A673 (cell line): ENCODE measurements at regions not wholly inside any gene's neighbourhood (a gene's known extent, or its start where the extent isn't known, plus 50 kb on each side); places are given as distances from the start of the nearest gene placed in this dataset.

ENCODE experiments used
- BruUV-seq: library from RNA; stranded (reverse); fragments of 400-500 nt; replicated peaks from 2 replicates; lab custom pipeline; 2021; lab: Mats Ljungman, UMichigan
- CTCF ChIA-PET: fragments of 300-600 bp; sonication (Branson Sonifier 250); formaldehyde crosslinking; loops from one replicate; lab custom pipeline; 2022; ENCODE audit warnings: antibody characterized with exemption; lab: Charles Lee
- POLR2A ChIA-PET: fragments of 300-600 bp; sonication (Branson Sonifier 250); formaldehyde crosslinking; loops from one replicate; lab custom pipeline; 2022; ENCODE audit warnings: antibody characterized with exemption; ENCODE audit not compliant: low non-redundant PET; lab: Charles Lee
- DNase-seq: peaks from one replicate; pipeline ENCODE4 v3.0.0-alpha.2; 2015; ENCODE audit warnings: low spot score
- H3K27ac ChIP-seq: fragments of 200-600 bp; sonication (generic); 2 replicates; pipeline ENCODE4 v1.5.1; 2016; ENCODE audit warnings: mixed run types, low read depth, mild to moderate bottlenecking, mixed read lengths, antibody characterized with exemption, low read length; ENCODE audit not compliant: poor library complexity, severe bottlenecking
- H3K27me3 ChIP-seq: fragments of 200-600 bp; sonication (generic); replicated peaks from 2 replicates; pipeline ENCODE4 v1.6.1; 2017; ENCODE audit warnings: mixed run types, low read depth, mild to moderate bottlenecking, mixed read lengths, antibody characterized with exemption, low read length; ENCODE audit not compliant: insufficient read depth, poor library complexity
- H3K36me3 ChIP-seq: fragments of 200-600 bp; sonication (generic); 2 replicates; pipeline ENCODE4 v1.6.1; 2016; ENCODE audit warnings: mixed run types, mild to moderate bottlenecking, mixed read lengths, antibody characterized with exemption, low read length; ENCODE audit not compliant: insufficient read depth, poor library complexity, severe bottlenecking
- H3K4me1 ChIP-seq: fragments of 200-600 bp; sonication (generic); 2 replicates; pipeline ENCODE4 v1.6.1; 2017; ENCODE audit warnings: mixed run types, mild to moderate bottlenecking, mixed read lengths, antibody characterized with exemption, low read length; ENCODE audit not compliant: insufficient read depth, poor library complexity, severe bottlenecking
- H3K4me3 ChIP-seq: fragments of 200-600 bp; sonication (generic); 2 replicates; pipeline ENCODE4 v1.5.1; 2016; ENCODE audit warnings: low read depth, mixed run types, mild to moderate bottlenecking, mixed read lengths, low read length; ENCODE audit not compliant: poor library complexity, severe bottlenecking
- H3K9me3 ChIP-seq: fragments of 200-600 bp; sonication (generic); 2 replicates; pipeline ENCODE4 v1.6.1; 2016; ENCODE audit warnings: mixed run types, low read depth, mild to moderate bottlenecking, mixed read lengths, antibody characterized with exemption, low read length; ENCODE audit not compliant: poor library complexity, severe bottlenecking
- EZH2 ChIP-seq: fragments of 200-600 bp; sonication (generic); IDR thresholded peaks from 2 replicates; pipeline ENCODE4 v1.6.1; 2017; ENCODE audit warnings: borderline replicate concordance, low read depth, mild to moderate bottlenecking, mixed read lengths, antibody characterized with exemption, low read length; ENCODE audit not compliant: poor library complexity, severe bottlenecking
- intact Hi-C: fragments of 100-400 bp; cut with micrococcal nuclease; formaldehyde crosslinking; loops from one replicate; pipeline ENCODE4 v1.10.0; 2022; ENCODE audit not compliant: unreplicated experiment
- TF ChIP-seq, protein P1 (sequence below): fragments of 300-800, 200-600 bp; sonication (generic); conservative IDR thresholded peaks from 2 replicates; pipeline ENCODE4 v1.5.1; 2017; ENCODE audit warnings: low read depth, mild to moderate bottlenecking, antibody characterized with exemption, low read length, moderate library complexity, mixed read lengths

DNA sequence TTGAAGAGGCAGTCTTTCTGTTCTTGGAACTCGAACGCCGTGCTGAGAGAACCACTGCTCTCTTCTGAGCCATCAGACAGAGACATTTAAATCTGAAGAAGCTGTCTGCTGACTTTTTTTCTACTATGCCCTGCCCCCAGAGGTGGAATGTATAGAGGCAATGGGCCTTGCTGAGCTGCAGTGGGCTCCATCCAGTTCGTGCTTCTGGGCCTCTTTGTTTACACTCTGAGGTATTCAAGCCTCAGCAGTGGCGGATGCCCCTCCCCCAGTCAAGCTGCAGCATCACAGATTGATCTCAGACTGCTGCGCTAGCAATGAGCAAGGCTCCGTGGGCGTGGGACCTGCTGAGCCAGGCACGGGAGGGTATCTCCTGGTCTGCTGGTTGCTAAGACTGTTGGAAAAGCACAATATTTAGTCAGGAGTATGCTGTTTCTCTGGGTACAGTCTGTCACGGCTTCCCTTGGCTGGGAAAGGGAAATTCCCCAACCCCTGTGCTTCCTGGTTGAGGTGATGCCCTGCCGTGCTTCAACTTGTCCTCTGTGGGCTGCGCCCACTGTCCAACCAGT, 526.8 kb downstream of the CD109 start:
- TF ChIP-seq, protein P1, sequence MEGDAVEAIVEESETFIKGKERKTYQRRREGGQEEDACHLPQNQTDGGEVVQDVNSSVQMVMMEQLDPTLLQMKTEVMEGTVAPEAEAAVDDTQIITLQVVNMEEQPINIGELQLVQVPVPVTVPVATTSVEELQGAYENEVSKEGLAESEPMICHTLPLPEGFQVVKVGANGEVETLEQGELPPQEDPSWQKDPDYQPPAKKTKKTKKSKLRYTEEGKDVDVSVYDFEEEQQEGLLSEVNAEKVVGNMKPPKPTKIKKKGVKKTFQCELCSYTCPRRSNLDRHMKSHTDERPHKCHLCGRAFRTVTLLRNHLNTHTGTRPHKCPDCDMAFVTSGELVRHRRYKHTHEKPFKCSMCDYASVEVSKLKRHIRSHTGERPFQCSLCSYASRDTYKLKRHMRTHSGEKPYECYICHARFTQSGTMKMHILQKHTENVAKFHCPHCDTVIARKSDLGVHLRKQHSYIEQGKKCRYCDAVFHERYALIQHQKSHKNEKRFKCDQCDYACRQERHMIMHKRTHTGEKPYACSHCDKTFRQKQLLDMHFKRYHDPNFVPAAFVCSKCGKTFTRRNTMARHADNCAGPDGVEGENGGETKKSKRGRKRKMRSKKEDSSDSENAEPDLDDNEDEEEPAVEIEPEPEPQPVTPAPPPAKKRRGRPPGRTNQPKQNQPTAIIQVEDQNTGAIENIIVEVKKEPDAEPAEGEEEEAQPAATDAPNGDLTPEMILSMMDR: no peak
- TF ChIP-seq EZH2: no peak
- intact Hi-C loops: no loop called here
- no peak for DNase-seq
- BruUV-seq: no TSS peak
- no peak overlapping the region for H3K4me3 ChIP-seq
- POLR2A ChIA-PET: no interaction called here
- CTCF ChIA-PET: no interaction called here
- H3K4me1 ChIP-seq: no peaks in the 10 kb centered on the region
- no peaks in the 10 kb centered on the region for H3K27me3 ChIP-seq
- no peak overlapping the region for H3K27ac ChIP-seq
- H3K36me3 ChIP-seq: no peaks in the 10 kb centered on the region
- H3K9me3 ChIP-seq: no peaks in the 10 kb centered on the region

DNA sequence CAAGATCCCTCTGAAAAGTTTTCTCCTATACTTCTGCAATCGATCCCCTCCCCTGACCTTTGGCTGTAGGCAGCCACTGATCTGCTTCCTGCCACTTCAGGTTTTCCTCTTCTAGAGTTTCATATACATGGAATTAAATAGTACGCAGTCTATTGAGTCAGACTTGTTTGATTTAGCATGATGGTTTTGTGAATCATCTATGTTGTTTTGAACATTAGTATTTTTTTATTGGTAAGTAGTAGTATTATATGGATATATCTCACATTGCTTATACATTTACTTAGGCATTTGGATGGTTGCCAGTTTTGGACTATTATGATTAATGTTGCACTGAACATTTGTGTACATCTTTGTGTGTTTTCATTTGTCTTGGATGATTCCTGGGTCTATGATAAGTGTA, 518.0 kb downstream of the CD109 start:
- Histone ChIP-seq H3K36me3 (no peaks in the 10 kb centered on the region), H3K27me3 (no peaks in the 10 kb centered on the region), H3K9me3 (no peaks in the 10 kb centered on the region), H3K27ac (no peak overlapping the region), H3K4me3 (no peak overlapping the region), H3K4me1 (peaks cover 5% of the 10 kb centered on the region)
- no peak for DNase-seq
- ChIA-PET POLR2A (no interaction called here), CTCF (interaction anchor here (0.5 kb wide), 1 partner anchor 329 kb away, joined by 6 read pairs; no protein-coding TSS in a partner anchor)
- TF ChIP-seq EZH2: no peak
- TF ChIP-seq, protein P1: no peak
- no TSS peak for BruUV-seq
- intact Hi-C loops: no loop called here

DNA sequence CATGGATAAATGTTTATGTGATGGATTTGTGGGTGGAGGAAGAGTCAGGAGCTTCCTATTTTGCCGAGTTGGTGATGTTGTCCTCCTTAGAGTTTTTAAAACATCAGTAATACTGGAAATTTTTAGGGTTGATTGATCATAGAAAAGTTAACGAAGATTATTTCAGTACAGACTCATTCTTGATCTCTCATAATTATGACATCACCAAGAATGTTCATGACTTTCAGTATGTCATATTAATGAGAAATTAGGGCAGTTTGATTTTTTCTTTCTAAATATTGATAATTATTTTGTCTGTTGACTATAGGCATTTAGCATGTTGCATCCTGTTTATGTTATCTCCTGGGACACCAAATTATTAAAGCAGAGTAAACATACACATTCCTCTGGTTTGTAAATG, 512.2 kb downstream of the CD109 start:
- no peaks in the 10 kb centered on the region for H3K4me1 ChIP-seq
- DNase-seq: no peak
- H3K4me3 ChIP-seq: no peak overlapping the region
- intact Hi-C loops: no loop called here
- TF ChIP-seq EZH2: no peak
- TF ChIP-seq, protein P1: no peak
- peaks cover 5% of the 10 kb centered on the region for H3K9me3 ChIP-seq
- no peaks in the 10 kb centered on the region for H3K27me3 ChIP-seq
- ChIA-PET POLR2A (no interaction called here), CTCF (no interaction called here)
- H3K36me3 ChIP-seq: no peaks in the 10 kb centered on the region
- H3K27ac ChIP-seq: no peak overlapping the region
- no TSS peak for BruUV-seq
